OCI-LY7 (cell line): ENCODE measurements at regions not wholly inside any gene's neighbourhood (a gene's known extent, or its start where the extent isn't known, plus 50 kb on each side); places are given as distances from the start of the nearest gene placed in this dataset.

Source experiments
- EZH2phosphoT487 ChIP-seq: fragments of 200-600 bp; sonication (generic); IDR thresholded peaks from 2 replicates; pipeline ENCODE4 v1.6.1; 2018; ENCODE audit warnings: low read depth, borderline replicate concordance, mild to moderate bottlenecking, mixed run types, antibody characterized with exemption, low read length, moderate library complexity, mixed read lengths
- TF ChIP-seq, protein P1 (sequence below): fragments of 200-600 bp; sonication (generic); conservative IDR thresholded peaks from 2 replicates; pipeline ENCODE4 v1.5.1; 2014; ENCODE audit warnings: mild to moderate bottlenecking, antibody characterized with exemption, low read length, moderate library complexity, mixed read lengths

DNA sequence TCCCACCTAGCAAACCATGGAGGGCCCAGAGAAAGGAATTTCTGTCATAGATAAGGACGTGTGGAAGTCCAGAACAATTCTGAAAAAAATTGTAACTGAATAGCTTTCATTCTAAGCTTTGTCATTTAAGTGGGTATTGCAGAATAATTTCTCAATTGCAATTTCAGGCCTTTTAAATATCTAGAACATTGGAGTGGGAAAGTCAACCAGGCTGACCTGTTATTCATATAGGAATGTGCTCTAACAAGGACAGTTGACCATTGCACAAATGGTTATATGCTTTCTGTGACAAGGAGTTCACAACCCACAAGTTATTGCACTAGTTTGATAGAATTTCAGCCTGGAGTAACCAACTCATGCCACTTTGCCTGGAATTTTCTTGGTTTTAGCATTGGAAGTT lies 53.4 kb upstream of the OLIG3 start:
- TF ChIP-seq, protein P1, sequence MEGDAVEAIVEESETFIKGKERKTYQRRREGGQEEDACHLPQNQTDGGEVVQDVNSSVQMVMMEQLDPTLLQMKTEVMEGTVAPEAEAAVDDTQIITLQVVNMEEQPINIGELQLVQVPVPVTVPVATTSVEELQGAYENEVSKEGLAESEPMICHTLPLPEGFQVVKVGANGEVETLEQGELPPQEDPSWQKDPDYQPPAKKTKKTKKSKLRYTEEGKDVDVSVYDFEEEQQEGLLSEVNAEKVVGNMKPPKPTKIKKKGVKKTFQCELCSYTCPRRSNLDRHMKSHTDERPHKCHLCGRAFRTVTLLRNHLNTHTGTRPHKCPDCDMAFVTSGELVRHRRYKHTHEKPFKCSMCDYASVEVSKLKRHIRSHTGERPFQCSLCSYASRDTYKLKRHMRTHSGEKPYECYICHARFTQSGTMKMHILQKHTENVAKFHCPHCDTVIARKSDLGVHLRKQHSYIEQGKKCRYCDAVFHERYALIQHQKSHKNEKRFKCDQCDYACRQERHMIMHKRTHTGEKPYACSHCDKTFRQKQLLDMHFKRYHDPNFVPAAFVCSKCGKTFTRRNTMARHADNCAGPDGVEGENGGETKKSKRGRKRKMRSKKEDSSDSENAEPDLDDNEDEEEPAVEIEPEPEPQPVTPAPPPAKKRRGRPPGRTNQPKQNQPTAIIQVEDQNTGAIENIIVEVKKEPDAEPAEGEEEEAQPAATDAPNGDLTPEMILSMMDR = no peak
- no peak for TF ChIP-seq EZH2phosphoT487
